Fibroblast of lung (primary cell): ENCODE measurements at regions not wholly inside any gene's neighbourhood (a gene's known extent, or its start where the extent isn't known, plus 50 kb on each side); places are given as distances from the start of the nearest gene placed in this dataset.

Source experiments
- EZH2 ChIP-seq: IDR thresholded peaks from 2 replicates; pipeline ENCODE4 v1.5.1; 2012; ENCODE audit warnings: low read length, control low read depth, mild to moderate bottlenecking; ENCODE audit errors: missing control alignments
- TF ChIP-seq, protein P1 (sequence below), 2 donors: IDR thresholded peaks in 1 of 2; conservative IDR thresholded peaks in 1 of 2; 1 replicate in 1 of 2; 2 replicates in 1 of 2; pipeline ENCODE4 v1.5.1; 2011 to 2012; ENCODE audit warnings: low read length in 2 of 2, control low read depth in 1 of 2, inconsistent platforms in 1 of 2, low read depth in 1 of 2, mild to moderate bottlenecking in 1 of 2

DNA sequence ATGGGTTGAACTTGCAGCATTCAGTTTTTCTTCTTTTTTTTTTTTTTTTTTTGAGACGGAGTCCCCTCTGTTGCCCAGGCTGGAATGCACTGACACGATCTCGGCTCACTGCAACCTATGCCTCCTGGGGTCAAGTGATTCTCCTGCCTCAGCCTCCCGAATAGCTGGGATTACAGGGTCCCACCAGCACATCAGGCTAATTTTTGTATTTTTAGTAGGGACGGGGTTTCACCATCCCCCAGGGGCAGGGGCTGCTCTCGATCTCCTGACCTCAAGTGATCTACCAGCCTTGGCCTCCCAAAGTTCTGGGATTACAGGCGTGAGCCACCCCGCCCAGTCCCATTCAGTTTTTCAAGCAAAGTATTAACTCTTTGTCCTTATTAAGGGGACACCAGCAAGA is 117.6 kb upstream of the PRSS16 start:
- TF ChIP-seq, protein P1, sequence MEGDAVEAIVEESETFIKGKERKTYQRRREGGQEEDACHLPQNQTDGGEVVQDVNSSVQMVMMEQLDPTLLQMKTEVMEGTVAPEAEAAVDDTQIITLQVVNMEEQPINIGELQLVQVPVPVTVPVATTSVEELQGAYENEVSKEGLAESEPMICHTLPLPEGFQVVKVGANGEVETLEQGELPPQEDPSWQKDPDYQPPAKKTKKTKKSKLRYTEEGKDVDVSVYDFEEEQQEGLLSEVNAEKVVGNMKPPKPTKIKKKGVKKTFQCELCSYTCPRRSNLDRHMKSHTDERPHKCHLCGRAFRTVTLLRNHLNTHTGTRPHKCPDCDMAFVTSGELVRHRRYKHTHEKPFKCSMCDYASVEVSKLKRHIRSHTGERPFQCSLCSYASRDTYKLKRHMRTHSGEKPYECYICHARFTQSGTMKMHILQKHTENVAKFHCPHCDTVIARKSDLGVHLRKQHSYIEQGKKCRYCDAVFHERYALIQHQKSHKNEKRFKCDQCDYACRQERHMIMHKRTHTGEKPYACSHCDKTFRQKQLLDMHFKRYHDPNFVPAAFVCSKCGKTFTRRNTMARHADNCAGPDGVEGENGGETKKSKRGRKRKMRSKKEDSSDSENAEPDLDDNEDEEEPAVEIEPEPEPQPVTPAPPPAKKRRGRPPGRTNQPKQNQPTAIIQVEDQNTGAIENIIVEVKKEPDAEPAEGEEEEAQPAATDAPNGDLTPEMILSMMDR (conservative IDR thresholded peaks at IDR 0.05 in 1 of 2, IDR thresholded peaks at IDR 0.05 in 1 of 2; ENCODE audit: low read depth in 1 of 2, low read length in 2 of 2): no peak
- no peak for TF ChIP-seq EZH2
